ENCODE measurements at regions not wholly inside any gene's neighbourhood (a gene's known extent, or its start where the extent isn't known, plus 50 kb on each side); places are given as distances from the start of the nearest gene placed in this dataset.

DNA sequence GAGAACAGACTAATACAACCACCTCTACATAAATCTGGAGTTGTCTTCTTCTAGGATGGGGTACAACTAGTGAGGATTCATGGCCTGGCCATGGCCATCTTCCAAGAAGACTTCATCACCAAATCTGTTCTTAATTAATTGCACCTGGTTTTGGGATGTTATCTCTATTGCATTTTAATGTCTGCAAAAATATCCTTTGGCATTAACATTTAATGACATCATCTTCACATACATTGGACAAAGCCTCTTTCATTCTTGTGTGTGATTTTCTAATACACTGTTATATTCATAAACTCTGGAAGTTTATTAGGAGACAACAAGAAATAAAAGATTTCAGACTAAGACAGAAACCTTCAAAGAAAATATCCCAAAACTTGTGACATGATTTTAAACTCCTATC is 124.2 kb upstream of the ABCB5 start:
- TF ChIP-seq, protein P1, sequence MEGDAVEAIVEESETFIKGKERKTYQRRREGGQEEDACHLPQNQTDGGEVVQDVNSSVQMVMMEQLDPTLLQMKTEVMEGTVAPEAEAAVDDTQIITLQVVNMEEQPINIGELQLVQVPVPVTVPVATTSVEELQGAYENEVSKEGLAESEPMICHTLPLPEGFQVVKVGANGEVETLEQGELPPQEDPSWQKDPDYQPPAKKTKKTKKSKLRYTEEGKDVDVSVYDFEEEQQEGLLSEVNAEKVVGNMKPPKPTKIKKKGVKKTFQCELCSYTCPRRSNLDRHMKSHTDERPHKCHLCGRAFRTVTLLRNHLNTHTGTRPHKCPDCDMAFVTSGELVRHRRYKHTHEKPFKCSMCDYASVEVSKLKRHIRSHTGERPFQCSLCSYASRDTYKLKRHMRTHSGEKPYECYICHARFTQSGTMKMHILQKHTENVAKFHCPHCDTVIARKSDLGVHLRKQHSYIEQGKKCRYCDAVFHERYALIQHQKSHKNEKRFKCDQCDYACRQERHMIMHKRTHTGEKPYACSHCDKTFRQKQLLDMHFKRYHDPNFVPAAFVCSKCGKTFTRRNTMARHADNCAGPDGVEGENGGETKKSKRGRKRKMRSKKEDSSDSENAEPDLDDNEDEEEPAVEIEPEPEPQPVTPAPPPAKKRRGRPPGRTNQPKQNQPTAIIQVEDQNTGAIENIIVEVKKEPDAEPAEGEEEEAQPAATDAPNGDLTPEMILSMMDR (conservative IDR thresholded peaks at IDR 0.05; ENCODE audit: low read depth, low read length), result no peak
- TF ChIP-seq EZH2phosphoT487 (IDR thresholded peaks at IDR 0.05; ENCODE audit: borderline replicate concordance, low read length) (no peak), EZH2 (IDR thresholded peaks at IDR 0.05; ENCODE audit: low read length, unreplicated experiment) (no peak)
